H1 (cell line): ENCODE measurements at regions not wholly inside any gene's neighbourhood (a gene's known extent, or its start where the extent isn't known, plus 50 kb on each side); places are given as distances from the start of the nearest gene placed in this dataset.

Experiments used
- ASH2L ChIP-seq: fragments of 200-600, 300-600 bp; sonication (generic); IDR thresholded peaks from one replicate; pipeline ENCODE4 v1.7.1; 2017; ENCODE audit warnings: low read length
- CTCF ChIP-seq, 3 experiments: IDR thresholded peaks; 1 replicate in 2 of 3; 2 replicates in 1 of 3; pipeline versions ENCODE4 v1.5.1 to v1.6.1; 2011; ENCODE audit warnings: low read length in 3 of 3, mild to moderate bottlenecking in 3 of 3, inconsistent platforms in 2 of 3, low read depth in 1 of 3, moderate library complexity in 1 of 3; ENCODE audit not compliant: insufficient read depth in 1 of 3; ENCODE audit errors: control extremely low read depth in 1 of 3
- EP300 ChIP-seq, 2 experiments: IDR thresholded peaks; 1 replicate in 1 of 2; 2 replicates in 1 of 2; pipeline ENCODE4 v1.6.1; 2011 to 2012; ENCODE audit warnings: low read depth in 2 of 2, low read length in 2 of 2, mild to moderate bottlenecking in 2 of 2, borderline replicate concordance in 1 of 2, inconsistent platforms in 1 of 2, moderate library complexity in 1 of 2
- HDAC2 ChIP-seq, 2 experiments: fragments of 300-600 bp in 1 of 2; sonication (generic) in 1 of 2; IDR thresholded peaks; 2 replicates each; pipeline ENCODE4 v1.6.1; 2011 to 2012; ENCODE audit warnings: low read depth in 2 of 2, low read length in 2 of 2, mild to moderate bottlenecking in 2 of 2, moderate library complexity in 2 of 2, borderline replicate concordance in 1 of 2, inconsistent platforms in 1 of 2
- HDAC6 ChIP-seq: IDR thresholded peaks from one replicate; pipeline ENCODE4 v1.7.1; 2012; ENCODE audit warnings: low read depth, mild to moderate bottlenecking, inconsistent platforms, low read length, moderate library complexity
- MAFK ChIP-seq: IDR thresholded peaks from 2 replicates; pipeline ENCODE4 v1.6.1; 2012; ENCODE audit warnings: low read depth, mild to moderate bottlenecking, improper control_type of control experiment, low read length
- POLR2A ChIP-seq, 2 experiments: IDR thresholded peaks; 1 replicate in 1 of 2; 2 replicates in 1 of 2; pipeline ENCODE4 v1.6.1; 2011; ENCODE audit warnings: low read depth in 2 of 2, low read length in 2 of 2, mild to moderate bottlenecking in 2 of 2; ENCODE audit errors: control extremely low read depth in 1 of 2
- RNF2 ChIP-seq: fragments of 200-900, 300-1000 bp; sonication (generic); IDR thresholded peaks from 2 replicates; pipeline ENCODE4 v1.7.1; 2016; ENCODE audit warnings: borderline replicate concordance, low read depth, mild to moderate bottlenecking, antibody characterized with exemption, low read length; ENCODE audit not compliant: poor library complexity, severe bottlenecking; ENCODE audit errors: missing control alignments
- SIX5 ChIP-seq: IDR thresholded peaks from 2 replicates; pipeline ENCODE4 v1.6.1; 2011; ENCODE audit warnings: mild to moderate bottlenecking, low read depth, low read length
- SRF ChIP-seq: IDR thresholded peaks from 2 replicates; pipeline ENCODE4 v1.6.1; 2011; ENCODE audit warnings: mild to moderate bottlenecking, low read depth, low read length, moderate library complexity
- TAF1 ChIP-seq: IDR thresholded peaks from 2 replicates; pipeline ENCODE4 v1.6.1; 2011; ENCODE audit warnings: mild to moderate bottlenecking, low read depth, low read length
- USF2 ChIP-seq: IDR thresholded peaks from 2 replicates; pipeline ENCODE4 v1.6.1; 2011; ENCODE audit warnings: low read length, improper control_type of control experiment
- YY1 ChIP-seq: IDR thresholded peaks from 2 replicates; pipeline ENCODE4 v1.6.1; 2011; ENCODE audit warnings: low read depth, mild to moderate bottlenecking, low read length

- TF ChIP-seq CTCF (IDR thresholded peaks at IDR 0.05; ENCODE audit: control extremely low read depth in 1 of 3, insufficient read depth in 1 of 3, low read depth in 1 of 3, low read length in 3 of 3) = no peak
- TF ChIP-seq MAFK = no peak
- no peak for TF ChIP-seq POLR2A (IDR thresholded peaks at IDR 0.05; ENCODE audit: control extremely low read depth in 1 of 2, low read depth in 2 of 2, low read length in 2 of 2)
- no peak for TF ChIP-seq ASH2L
- no peak for TF ChIP-seq SIX5
- no peak for TF ChIP-seq TAF1
- TF ChIP-seq SRF = no peak
- TF ChIP-seq EP300 (IDR thresholded peaks at IDR 0.05; ENCODE audit: borderline replicate concordance in 1 of 2, low read depth in 2 of 2, low read length in 2 of 2) = no peak
- no peak for TF ChIP-seq HDAC6
- no peak for TF ChIP-seq YY1
- no peak for TF ChIP-seq USF2
- TF ChIP-seq HDAC2 (IDR thresholded peaks at IDR 0.05; ENCODE audit: borderline replicate concordance in 1 of 2, low read depth in 2 of 2, low read length in 2 of 2) = no peak
- no peak for TF ChIP-seq RNF2
Measured at GRCh38 chr12:68434391-68435298, 102.5 kb upstream of the MDM1 start.
